BLaER1 (cell line): ENCODE measurements at regions not wholly inside any gene's neighbourhood (a gene's known extent, or its start where the extent isn't known, plus 50 kb on each side); places are given as distances from the start of the nearest gene placed in this dataset.

Experiments used
- H3K27ac ChIP-seq: shearing (Covaris generic); formaldehyde crosslinking; 2 replicates; pipeline ENCODE4 v1.8.1; 2022
- H3K27me3 ChIP-seq: shearing (Covaris generic); formaldehyde crosslinking; 2 replicates; pipeline ENCODE4 v1.8.1; 2022
- H3K36me3 ChIP-seq: shearing (Covaris generic); formaldehyde crosslinking; 2 replicates; pipeline ENCODE4 v1.8.1; 2022
- H3K4me1 ChIP-seq: shearing (Covaris generic); formaldehyde crosslinking; 2 replicates; pipeline ENCODE4 v1.8.1; 2022
- H3K4me2 ChIP-seq: shearing (Covaris generic); formaldehyde crosslinking; 2 replicates; pipeline ENCODE4 v1.8.1; 2022
- H3K4me3 ChIP-seq: shearing (Covaris generic); formaldehyde crosslinking; 2 replicates; pipeline ENCODE4 v1.8.1; 2022
- H3K9ac ChIP-seq: shearing (Covaris generic); formaldehyde crosslinking; 2 replicates; pipeline ENCODE4 v1.8.1; 2022
- H3K9me3 ChIP-seq: shearing (Covaris generic); formaldehyde crosslinking; 2 replicates; pipeline ENCODE4 v1.8.1; 2022
- H4K20me1 ChIP-seq: shearing (Covaris generic); formaldehyde crosslinking; 2 replicates; pipeline ENCODE4 v1.8.1; 2022
- Cebpa-rat ChIP-seq: shearing (Covaris generic); IDR thresholded peaks from 2 replicates; pipeline ENCODE4 v1.8.1; 2022

DNA sequence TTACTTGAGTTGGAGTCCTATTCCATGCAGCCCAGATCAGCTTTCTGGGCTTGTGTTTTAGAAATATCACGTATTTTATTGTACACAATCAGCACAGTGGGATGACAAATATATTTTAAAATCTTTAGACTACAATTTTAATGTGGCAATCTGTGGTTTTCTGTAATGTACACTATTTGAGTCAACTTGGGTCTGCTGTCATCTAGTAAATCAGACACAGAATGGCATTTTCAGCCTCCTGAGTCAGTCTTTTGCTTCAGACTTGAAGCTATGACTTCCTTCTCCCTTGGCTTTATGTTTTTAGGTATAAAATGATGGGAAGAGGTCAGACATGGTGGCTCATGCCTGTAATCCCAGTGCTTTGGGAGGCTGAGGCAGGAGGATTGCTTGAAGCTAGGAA is 232.1 kb downstream of the NECTIN3 start:
- Histone ChIP-seq H3K36me3 (no peaks in the 10 kb centered on the region), H4K20me1 (no peaks in the 10 kb centered on the region), H3K4me2 (no peak overlapping the region), H3K27me3 (no peaks in the 10 kb centered on the region), H3K4me1 (peaks cover 19% of the 10 kb centered on the region), H3K4me3 (no peak overlapping the region), H3K9me3 (peaks cover 12% of the 10 kb centered on the region), H3K9ac (no peak overlapping the region), H3K27ac (no peak overlapping the region)
- no peak for TF ChIP-seq Cebpa-rat

DNA sequence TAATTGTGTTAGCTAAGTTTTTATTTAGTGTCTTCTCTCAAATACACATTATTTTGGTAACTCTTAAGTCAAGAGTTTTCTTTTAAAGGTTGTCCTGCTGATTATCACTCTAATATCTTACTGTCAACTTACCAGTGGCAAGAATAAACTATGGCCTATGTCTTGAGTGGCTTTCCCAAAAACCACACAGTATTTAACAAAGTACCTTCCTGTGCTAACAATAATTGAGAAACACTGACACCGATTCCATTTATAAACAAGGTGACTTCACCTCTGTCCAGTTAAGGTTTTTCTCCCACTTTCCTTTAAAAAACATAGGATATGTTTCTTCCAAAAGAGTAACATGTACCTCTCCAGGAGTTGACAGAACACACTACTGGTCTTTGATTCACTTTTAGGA is 234.3 kb upstream of the CD96 start:
- Histone ChIP-seq H4K20me1 (no peaks in the 10 kb centered on the region), H3K27me3 (no peaks in the 10 kb centered on the region), H3K9me3 (peaks cover 8% of the 10 kb centered on the region), H3K4me3 (no peak overlapping the region), H3K9ac (no peak overlapping the region), H3K4me2 (no peak overlapping the region), H3K4me1 (peaks cover 40% of the 10 kb centered on the region), H3K27ac (no peak overlapping the region), H3K36me3 (no peaks in the 10 kb centered on the region)
- TF ChIP-seq Cebpa-rat, result no peak

DNA sequence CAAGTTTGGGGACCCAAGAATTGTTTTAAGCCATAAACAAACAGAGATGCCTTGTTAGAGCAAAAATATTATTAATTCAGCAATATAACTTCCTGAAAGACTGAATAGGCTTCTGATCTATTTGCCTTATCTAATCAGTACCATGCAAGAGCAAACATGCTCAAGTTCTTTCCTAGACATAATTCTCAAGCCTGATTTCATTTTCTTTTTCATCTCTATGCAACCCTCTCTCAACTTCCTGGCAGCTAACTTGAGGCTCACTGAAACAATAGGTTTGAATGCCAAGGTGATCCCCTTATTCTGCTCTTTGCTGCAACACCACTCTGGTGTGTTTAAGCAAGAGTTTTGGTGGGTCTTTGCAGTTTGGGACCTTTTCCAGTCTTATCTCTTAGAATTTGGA is 230.9 kb upstream of the CD96 start:
- no peak for TF ChIP-seq Cebpa-rat
- H3K4me3 ChIP-seq, result no peak overlapping the region
- H3K4me2 ChIP-seq, result peak overlapping the region; percentile 66
- no peaks in the 10 kb centered on the region for H4K20me1 ChIP-seq
- H3K4me1 ChIP-seq, result peaks cover 53% of the 10 kb centered on the region
- H3K9ac ChIP-seq, result peak overlapping the region; percentile 42; the same call in 1 of the 2 replicates
- no peaks in the 10 kb centered on the region for H3K36me3 ChIP-seq
- no peaks in the 10 kb centered on the region for H3K27me3 ChIP-seq
- peak overlapping the region; percentile 79 for H3K27ac ChIP-seq
- peaks cover 11% of the 10 kb centered on the region for H3K9me3 ChIP-seq

DNA sequence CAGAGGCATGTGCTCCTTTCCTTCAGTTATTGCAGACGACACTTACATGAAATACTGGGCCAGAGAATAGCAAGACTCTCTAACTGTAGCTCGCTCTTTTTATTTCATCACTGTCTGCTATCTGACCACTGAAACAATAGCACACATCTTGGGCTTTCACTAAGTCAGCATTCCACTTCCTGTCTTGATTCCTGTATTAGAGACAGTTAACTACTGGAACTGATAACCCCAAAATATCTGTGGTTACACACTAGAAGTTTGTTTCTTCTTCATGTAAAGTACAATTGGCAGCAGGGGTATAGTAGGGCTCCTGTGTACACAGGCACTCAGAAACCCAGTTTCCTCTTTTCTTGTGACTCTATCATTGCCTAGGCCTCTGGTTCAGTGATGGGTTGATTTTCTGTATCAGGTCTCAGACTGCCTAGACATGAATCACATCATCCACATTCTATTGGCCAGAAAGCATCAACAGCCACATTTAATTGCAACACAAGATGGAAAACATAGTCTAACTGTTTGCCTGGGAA is 230.2 kb upstream of the CD96 start:
- Histone ChIP-seq H3K9ac (peak overlapping the region; percentile 42; the same call in 1 of the 2 replicates), H3K4me2 (peak overlapping the region; percentile 66), H3K27ac (peak overlapping the region; percentile 79), H3K4me1 (peaks cover 53% of the 10 kb centered on the region), H3K36me3 (no peaks in the 10 kb centered on the region), H3K9me3 (peaks cover 11% of the 10 kb centered on the region), H3K4me3 (no peak overlapping the region), H4K20me1 (no peaks in the 10 kb centered on the region), H3K27me3 (no peaks in the 10 kb centered on the region)
- no peak for TF ChIP-seq Cebpa-rat

DNA sequence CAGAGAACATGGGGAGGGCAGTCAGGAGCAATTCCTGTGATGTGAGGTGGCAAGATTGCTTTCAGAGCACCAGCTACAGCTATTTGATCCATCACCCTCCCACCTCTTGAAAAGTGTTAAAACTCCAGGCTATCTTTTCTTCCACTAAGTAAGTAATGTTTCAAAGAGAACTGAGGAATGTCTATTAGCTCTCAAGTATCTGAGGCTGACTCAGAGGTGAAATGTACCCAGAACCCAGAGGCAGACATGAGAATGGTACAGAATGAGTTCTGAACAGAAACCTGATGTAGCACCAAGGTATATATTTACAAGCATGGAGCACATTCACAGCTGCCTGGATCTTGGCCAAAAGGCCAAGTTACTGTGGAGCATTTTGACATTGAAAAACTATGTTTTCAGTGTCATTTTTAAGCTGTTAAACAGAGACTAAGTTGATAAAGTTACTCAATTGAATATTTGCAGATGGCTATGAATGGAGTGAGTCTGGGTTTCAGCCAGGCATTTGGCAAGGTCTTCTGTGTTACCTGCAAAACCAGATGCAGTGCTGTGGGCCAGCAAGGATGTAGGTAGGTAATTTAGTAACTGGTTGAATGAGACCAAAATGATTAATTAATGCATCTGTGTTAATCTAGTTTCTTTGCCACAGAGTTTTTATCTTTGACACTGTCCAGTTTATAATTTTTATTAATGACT is 227.7 kb upstream of the CD96 start:
- Histone ChIP-seq H4K20me1 (no peaks in the 10 kb centered on the region), H3K4me3 (no peak overlapping the region), H3K4me1 (peaks cover 51% of the 10 kb centered on the region), H3K9ac (no peak overlapping the region), H3K9me3 (peaks cover 9% of the 10 kb centered on the region), H3K27me3 (no peaks in the 10 kb centered on the region), H3K4me2 (no peak overlapping the region; the same call in 1 of the 2 replicates), H3K36me3 (no peaks in the 10 kb centered on the region), H3K27ac (no peak overlapping the region)
- TF ChIP-seq Cebpa-rat, result no peak

DNA sequence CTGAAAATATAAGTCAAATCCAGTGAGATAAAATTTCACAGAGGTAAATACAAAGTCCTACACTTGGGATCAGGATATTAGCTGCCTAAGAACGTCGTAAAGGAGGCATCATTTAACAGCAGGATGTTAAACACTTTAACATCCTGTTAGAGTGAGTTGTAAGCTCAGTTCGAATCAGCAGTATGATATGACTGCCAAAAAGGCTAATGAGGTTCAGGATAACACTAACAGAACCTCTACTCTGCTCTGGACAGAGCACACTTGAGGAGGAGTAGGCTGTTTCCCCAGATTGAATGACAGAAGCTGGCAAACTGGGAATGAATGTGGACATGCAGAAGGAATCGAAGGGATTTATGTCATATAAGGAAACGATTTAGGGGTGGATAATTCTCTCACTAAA is 227.1 kb upstream of the CD96 start:
- TF ChIP-seq Cebpa-rat, result no peak
- Histone ChIP-seq H3K4me1 (peaks cover 46% of the 10 kb centered on the region), H3K4me2 (no peak overlapping the region), H3K27me3 (no peaks in the 10 kb centered on the region), H4K20me1 (no peaks in the 10 kb centered on the region), H3K36me3 (no peaks in the 10 kb centered on the region), H3K9ac (no peak overlapping the region), H3K9me3 (peaks cover 9% of the 10 kb centered on the region), H3K27ac (no peak overlapping the region), H3K4me3 (no peak overlapping the region)

DNA sequence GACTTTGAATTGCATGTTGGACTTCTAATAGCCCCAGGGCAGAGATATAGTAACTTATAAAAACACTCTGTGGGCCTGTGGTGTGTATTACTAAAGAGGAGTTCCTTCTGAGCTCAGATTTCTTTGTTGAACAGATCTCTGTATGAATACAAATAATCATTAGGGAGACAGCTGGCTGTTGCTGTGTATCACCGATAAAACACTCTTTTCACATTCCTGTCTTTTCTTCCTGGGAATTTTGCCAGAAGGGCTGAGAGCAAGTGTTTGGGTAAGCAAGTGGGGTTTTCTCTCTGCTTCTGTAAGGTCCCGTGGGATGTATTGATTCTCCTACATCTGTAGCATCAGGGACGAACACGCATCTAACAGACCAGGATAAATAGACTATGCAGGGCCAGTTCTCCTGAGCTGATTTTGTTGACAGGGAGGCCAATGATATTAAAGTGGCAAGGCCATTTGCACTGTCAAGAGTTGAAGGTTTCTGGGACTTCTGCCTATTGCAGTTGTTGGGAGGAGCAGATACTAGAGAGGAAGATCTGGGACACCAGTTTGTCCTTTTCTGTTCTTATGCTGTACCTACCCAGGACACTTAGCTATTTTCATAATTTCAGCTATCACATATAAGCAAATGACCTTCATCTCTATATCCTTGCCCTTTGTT is 225.9 kb upstream of the CD96 start:
- H3K36me3 ChIP-seq, result no peaks in the 10 kb centered on the region
- no peak overlapping the region for H3K4me3 ChIP-seq
- TF ChIP-seq Cebpa-rat, result no peak
- H3K4me1 ChIP-seq, result peaks cover 34% of the 10 kb centered on the region
- no peak overlapping the region for H3K27ac ChIP-seq
- no peaks in the 10 kb centered on the region for H4K20me1 ChIP-seq
- H3K4me2 ChIP-seq, result no peak overlapping the region
- no peak overlapping the region for H3K9ac ChIP-seq
- peaks cover 9% of the 10 kb centered on the region for H3K9me3 ChIP-seq
- no peaks in the 10 kb centered on the region for H3K27me3 ChIP-seq

DNA sequence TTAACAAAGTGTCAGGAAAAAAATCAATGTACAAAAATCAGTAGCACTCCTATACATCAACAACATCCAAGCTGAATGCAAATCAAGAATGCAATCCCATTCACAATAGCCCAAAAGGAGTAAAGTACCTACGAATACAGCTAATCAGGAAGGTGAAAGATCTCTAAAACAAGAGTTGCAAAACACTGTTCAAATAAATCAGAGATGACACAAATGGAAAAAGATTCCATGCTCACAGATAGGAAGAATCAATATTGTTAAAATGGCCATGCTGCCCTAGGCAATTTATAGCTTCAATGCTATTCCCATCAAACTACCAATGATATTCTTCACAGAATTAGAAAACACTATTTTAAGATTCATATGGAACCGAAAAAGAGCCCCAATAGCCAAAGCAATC is 223.7 kb upstream of the CD96 start:
- Histone ChIP-seq H3K36me3 (no peaks in the 10 kb centered on the region), H3K27ac (no peak overlapping the region), H3K4me1 (peaks cover 30% of the 10 kb centered on the region), H3K4me2 (no peak overlapping the region), H3K4me3 (no peak overlapping the region), H3K9me3 (peaks cover 8% of the 10 kb centered on the region), H3K27me3 (no peaks in the 10 kb centered on the region), H4K20me1 (no peaks in the 10 kb centered on the region), H3K9ac (no peak overlapping the region)
- no peak for TF ChIP-seq Cebpa-rat

DNA sequence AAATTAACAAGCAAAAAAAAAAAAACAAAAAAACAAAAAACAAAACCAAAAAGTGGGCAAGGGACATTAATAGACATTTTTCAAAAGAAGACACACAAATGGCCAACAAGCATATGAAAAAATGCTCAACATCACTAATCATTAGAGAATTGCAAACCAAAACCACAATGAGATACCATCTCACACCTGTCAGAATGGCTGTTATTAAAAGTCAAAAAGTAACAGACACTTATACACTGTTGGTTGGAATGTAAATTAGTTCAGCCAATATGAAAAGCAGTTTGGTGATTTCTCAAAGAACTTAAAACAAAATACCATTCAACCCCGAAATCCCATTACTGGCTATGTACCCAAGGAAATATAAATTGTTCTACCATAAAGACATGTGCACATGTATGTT is 222.4 kb upstream of the CD96 start:
- Histone ChIP-seq H3K9me3 (peaks cover 6% of the 10 kb centered on the region), H3K4me1 (peaks cover 29% of the 10 kb centered on the region), H4K20me1 (no peaks in the 10 kb centered on the region), H3K9ac (no peak overlapping the region), H3K27ac (no peak overlapping the region), H3K4me2 (no peak overlapping the region), H3K36me3 (no peaks in the 10 kb centered on the region), H3K4me3 (no peak overlapping the region), H3K27me3 (no peaks in the 10 kb centered on the region)
- TF ChIP-seq Cebpa-rat, result no peak

DNA sequence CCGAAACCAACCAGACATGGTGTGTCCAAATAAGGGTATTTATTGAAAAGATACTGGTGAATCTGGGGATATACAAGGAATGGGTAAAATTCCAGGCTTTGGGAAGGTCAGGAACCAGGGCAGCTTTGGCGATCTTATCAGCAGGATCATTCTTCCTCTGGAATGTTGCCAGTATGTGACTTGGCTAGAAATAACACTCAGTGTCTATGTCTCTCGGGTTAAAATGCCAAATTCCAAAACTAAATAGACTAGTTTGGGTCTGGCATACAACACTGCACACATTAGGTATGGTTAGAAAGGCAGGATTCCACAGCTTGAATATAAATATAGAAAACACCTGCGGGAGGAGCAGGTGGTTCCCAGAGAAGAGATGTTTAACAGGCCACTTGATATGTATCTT is 220.2 kb upstream of the CD96 start:
- peaks cover 46% of the 10 kb centered on the region for H3K4me1 ChIP-seq
- H3K9ac ChIP-seq, result no peak overlapping the region
- no peaks in the 10 kb centered on the region for H3K27me3 ChIP-seq
- peaks cover 6% of the 10 kb centered on the region for H3K9me3 ChIP-seq
- no peaks in the 10 kb centered on the region for H4K20me1 ChIP-seq
- no peaks in the 10 kb centered on the region for H3K36me3 ChIP-seq
- no peak overlapping the region for H3K4me3 ChIP-seq
- no peak for TF ChIP-seq Cebpa-rat
- H3K4me2 ChIP-seq, result peak overlapping the region; percentile 60
- no peak overlapping the region for H3K27ac ChIP-seq
